ENCODE measurements at regions not wholly inside any gene's neighbourhood (a gene's known extent, or its start where the extent isn't known, plus 50 kb on each side); places are given as distances from the start of the nearest gene placed in this dataset.
A peak's percentile ranks its signal among the peaks of the same experiment; 100 is the strongest.
"Not testable (repeated sequence)": the region's sequence is repeated elsewhere in the genome, so short reads cannot be mapped to it uniquely, and the experiment has no call there.

GRCh38 chr12:107214373-107214773 lies 121.0 kb upstream of the CRY1 start:
- Histone ChIP-seq H3K4me1 (ENCODE audit: insufficient read depth, low read length) (peaks cover 12% of the 10 kb centered on the region), H3K27ac (ENCODE audit: low read length) (peak overlapping the region; percentile 29; the same call in 1 of the 2 replicates), H3K4me2 (ENCODE audit: low read length) (peak overlapping the region; percentile 43)
- CTCF ChIA-PET; intact Hi-C loops (cut with micrococcal nuclease); ATAC-seq; H3K4me3 ChIP-seq (ENCODE audit: low read length); H3F3A ChIP-seq (ENCODE audit: low read length, unreplicated experiment); H3K36me3 ChIP-seq (ENCODE audit: low read depth, low read length); H3K9me2 ChIP-seq (replicated peaks; ENCODE audit: low read length); H3K27me3 ChIP-seq (ENCODE audit: low read length); BruUV-seq (replicated peaks); H3K9ac ChIP-seq (ENCODE audit: low read length); H2AFZ ChIP-seq (ENCODE audit: low read length); H3K9me3 ChIP-seq (ENCODE audit: low read length); H4K20me1 ChIP-seq (ENCODE audit: low read length); POLR2A ChIA-PET (ENCODE audit: unreplicated experiment); H3K79me2 ChIP-seq (ENCODE audit: low read length): not testable (repeated sequence)
- DNase-seq, result peak; percentile 89

GRCh38 chr12:107216411-107216810 lies 123.1 kb upstream of the CRY1 start:
- POLR2A ChIA-PET (ENCODE audit: unreplicated experiment), result not testable (repeated sequence)

GRCh38 chr12:107219301-107219700 lies 126.0 kb upstream of the CRY1 start:
- CTCF ChIA-PET, result no interaction called here
- H3K27ac ChIP-seq (ENCODE audit: low read length), result no peak overlapping the region

More at GRCh38 chr12:107216411-107216810, 123.1 kb upstream of the CRY1 start:
- H3K9me2 ChIP-seq (replicated peaks; ENCODE audit: low read length); H2AFZ ChIP-seq (ENCODE audit: low read length); H3K9ac ChIP-seq (ENCODE audit: low read length); BruUV-seq (replicated peaks); H4K20me1 ChIP-seq (ENCODE audit: low read length); H3F3A ChIP-seq (ENCODE audit: low read length, unreplicated experiment); H3K27me3 ChIP-seq (ENCODE audit: low read length); H3K4me3 ChIP-seq (ENCODE audit: low read length); H3K9me3 ChIP-seq (ENCODE audit: low read length); H3K27ac ChIP-seq (ENCODE audit: low read length); H3K79me2 ChIP-seq (ENCODE audit: low read length); CTCF ChIA-PET; H3K4me2 ChIP-seq (ENCODE audit: low read length); ATAC-seq; intact Hi-C loops (cut with micrococcal nuclease); H3K36me3 ChIP-seq (ENCODE audit: low read depth, low read length): not testable (repeated sequence)
- DNase-seq, result peak; percentile 36
- peaks cover 12% of the 10 kb centered on the region for H3K4me1 ChIP-seq (ENCODE audit: insufficient read depth, low read length)

More at GRCh38 chr12:107219301-107219700, 126.0 kb upstream of the CRY1 start:
- Histone ChIP-seq H2AFZ (ENCODE audit: low read length) (no peak overlapping the region), H3K4me1 (ENCODE audit: insufficient read depth, low read length) (peaks cover 8% of the 10 kb centered on the region), H3K27me3 (ENCODE audit: low read length) (0 out of 2 replicates have a peak, but pooled peaks cover 3% of the 10 kb centered on the region), H3K4me2 (ENCODE audit: low read length) (no peak overlapping the region), H3K9me3 (ENCODE audit: low read length) (no peaks in the 10 kb centered on the region), H4K20me1 (ENCODE audit: low read length) (no peaks in the 10 kb centered on the region), H3K9ac (ENCODE audit: low read length) (no peak overlapping the region), H3K79me2 (ENCODE audit: low read length) (no peaks in the 10 kb centered on the region), H3K36me3 (ENCODE audit: low read depth, low read length) (no peaks in the 10 kb centered on the region), H3F3A (ENCODE audit: low read length, unreplicated experiment) (no peaks in the 10 kb centered on the region), H3K9me2 (replicated peaks; ENCODE audit: low read length) (no peaks in the 10 kb centered on the region), H3K4me3 (ENCODE audit: low read length) (no peak overlapping the region)
- no TSS peak for BruUV-seq (replicated peaks)
- no peak for DNase-seq
- POLR2A ChIA-PET (ENCODE audit: unreplicated experiment), result no interaction called here
- intact Hi-C loops (cut with micrococcal nuclease), result no loop called here
- TF ChIP-seq CTCF (conservative IDR thresholded peaks at IDR 0.05; ENCODE audit: low read depth, low read length), result no peak
- TF ChIP-seq EZH2phosphoT487 (IDR thresholded peaks at IDR 0.05; ENCODE audit: borderline replicate concordance, low read length), result no peak
- TF ChIP-seq EZH2 (IDR thresholded peaks at IDR 0.05; ENCODE audit: low read length, unreplicated experiment), result no peak
- no peak for ATAC-seq

All from PC-3 (cell line).